ENCODE measurements at regions not wholly inside any gene's neighbourhood (a gene's known extent, or its start where the extent isn't known, plus 50 kb on each side); places are given as distances from the start of the nearest gene placed in this dataset.
"Not testable (repeated sequence)": the region's sequence is repeated elsewhere in the genome, so short reads cannot be mapped to it uniquely, and the experiment has no call there.

- POLR2A ChIA-PET (ENCODE audit: low non-redundant PET), result no interaction called here
- CTCF ChIA-PET, result no interaction called here
- Histone ChIP-seq H3K36me3 (ENCODE audit: insufficient read depth, low read length, poor library complexity, severe bottlenecking) (no peaks in the 10 kb centered on the region), H3K9me3 (ENCODE audit: low read depth, low read length, poor library complexity, severe bottlenecking) (no peaks in the 10 kb centered on the region), H3K27me3 (replicated peaks; ENCODE audit: insufficient read depth, low read depth, low read length, poor library complexity) (no peaks in the 10 kb centered on the region), H3K4me1 (ENCODE audit: insufficient read depth, low read length, poor library complexity, severe bottlenecking) (no peaks in the 10 kb centered on the region), H3K4me3 (ENCODE audit: low read depth, low read length, poor library complexity, severe bottlenecking) (no peak overlapping the region), H3K27ac (ENCODE audit: low read depth, low read length, poor library complexity, severe bottlenecking) (no peak overlapping the region)
- no TSS peak for BruUV-seq (replicated peaks)
- intact Hi-C loops (cut with micrococcal nuclease; ENCODE audit: unreplicated experiment), result no loop called here
- DNase-seq (ENCODE audit: low spot score), result no peak
- no peak for TF ChIP-seq CTCF (conservative IDR thresholded peaks at IDR 0.05; ENCODE audit: low read depth, low read length)
- TF ChIP-seq EZH2 (IDR thresholded peaks at IDR 0.05; ENCODE audit: borderline replicate concordance, low read depth, low read length, poor library complexity, severe bottlenecking), result no peak
Observed at GRCh38 chr7:67348171-67348570, 351.5 kb downstream of the TYW1 start.

GRCh38 chr7:67357653-67358052 lies 361.0 kb downstream of the TYW1 start:
- BruUV-seq (replicated peaks); POLR2A ChIA-PET (ENCODE audit: low non-redundant PET); CTCF ChIA-PET; H3K4me1 ChIP-seq (ENCODE audit: insufficient read depth, low read length, poor library complexity, severe bottlenecking); intact Hi-C loops (cut with micrococcal nuclease; ENCODE audit: unreplicated experiment); H3K4me3 ChIP-seq (ENCODE audit: low read depth, low read length, poor library complexity, severe bottlenecking); H3K36me3 ChIP-seq (ENCODE audit: insufficient read depth, low read length, poor library complexity, severe bottlenecking); H3K27ac ChIP-seq (ENCODE audit: low read depth, low read length, poor library complexity, severe bottlenecking); DNase-seq (ENCODE audit: low spot score); H3K9me3 ChIP-seq (ENCODE audit: low read depth, low read length, poor library complexity, severe bottlenecking); H3K27me3 ChIP-seq (replicated peaks; ENCODE audit: insufficient read depth, low read depth, low read length, poor library complexity): not testable (repeated sequence)

- DNase-seq (ENCODE audit: low spot score); H3K4me3 ChIP-seq (ENCODE audit: low read depth, low read length, poor library complexity, severe bottlenecking); H3K9me3 ChIP-seq (ENCODE audit: low read depth, low read length, poor library complexity, severe bottlenecking); intact Hi-C loops (cut with micrococcal nuclease; ENCODE audit: unreplicated experiment); BruUV-seq (replicated peaks); POLR2A ChIA-PET (ENCODE audit: low non-redundant PET); CTCF ChIA-PET; H3K36me3 ChIP-seq (ENCODE audit: insufficient read depth, low read length, poor library complexity, severe bottlenecking); H3K27me3 ChIP-seq (replicated peaks; ENCODE audit: insufficient read depth, low read depth, low read length, poor library complexity); H3K27ac ChIP-seq (ENCODE audit: low read depth, low read length, poor library complexity, severe bottlenecking); H3K4me1 ChIP-seq (ENCODE audit: insufficient read depth, low read length, poor library complexity, severe bottlenecking): not testable (repeated sequence)
Observed at GRCh38 chr7:67358316-67358715, 361.7 kb downstream of the TYW1 start.

- H3K27ac ChIP-seq (ENCODE audit: low read depth, low read length, poor library complexity, severe bottlenecking); H3K36me3 ChIP-seq (ENCODE audit: insufficient read depth, low read length, poor library complexity, severe bottlenecking); POLR2A ChIA-PET (ENCODE audit: low non-redundant PET); H3K4me1 ChIP-seq (ENCODE audit: insufficient read depth, low read length, poor library complexity, severe bottlenecking); DNase-seq (ENCODE audit: low spot score); H3K4me3 ChIP-seq (ENCODE audit: low read depth, low read length, poor library complexity, severe bottlenecking); H3K9me3 ChIP-seq (ENCODE audit: low read depth, low read length, poor library complexity, severe bottlenecking); BruUV-seq (replicated peaks); H3K27me3 ChIP-seq (replicated peaks; ENCODE audit: insufficient read depth, low read depth, low read length, poor library complexity); intact Hi-C loops (cut with micrococcal nuclease; ENCODE audit: unreplicated experiment): not testable (repeated sequence)
- CTCF ChIA-PET, result interaction anchor here (0.6 kb wide), 1 partner anchor 73 kb away, joined by 3 read pairs; no protein-coding TSS in a partner anchor
Observed at GRCh38 chr7:67358738-67359137, 362.1 kb downstream of the TYW1 start.

GRCh38 chr7:67359900-67360299 lies 363.3 kb downstream of the TYW1 start:
- Histone ChIP-seq H3K9me3 (ENCODE audit: low read depth, low read length, poor library complexity, severe bottlenecking) (no peaks in the 10 kb centered on the region), H3K36me3 (ENCODE audit: insufficient read depth, low read length, poor library complexity, severe bottlenecking) (no peaks in the 10 kb centered on the region), H3K27ac (ENCODE audit: low read depth, low read length, poor library complexity, severe bottlenecking) (no peak overlapping the region), H3K4me3 (ENCODE audit: low read depth, low read length, poor library complexity, severe bottlenecking) (no peak overlapping the region), H3K4me1 (ENCODE audit: insufficient read depth, low read length, poor library complexity, severe bottlenecking) (no peaks in the 10 kb centered on the region), H3K27me3 (replicated peaks; ENCODE audit: insufficient read depth, low read depth, low read length, poor library complexity) (no peaks in the 10 kb centered on the region)
- intact Hi-C loops (cut with micrococcal nuclease; ENCODE audit: unreplicated experiment), result no loop called here
- no TSS peak for BruUV-seq (replicated peaks)
- ChIA-PET POLR2A (ENCODE audit: low non-redundant PET) (no interaction called here), CTCF (no interaction called here)
- DNase-seq (ENCODE audit: low spot score), result no peak
- no peak for TF ChIP-seq CTCF (conservative IDR thresholded peaks at IDR 0.05; ENCODE audit: low read depth, low read length)
- TF ChIP-seq EZH2 (IDR thresholded peaks at IDR 0.05; ENCODE audit: borderline replicate concordance, low read depth, low read length, poor library complexity, severe bottlenecking), result no peak

Data from A673 (cell line).